ENCODE measurements at regions not wholly inside any gene's neighbourhood (a gene's known extent, or its start where the extent isn't known, plus 50 kb on each side); places are given as distances from the start of the nearest gene placed in this dataset.

- no peak for TF ChIP-seq CTCF (IDR thresholded peaks at IDR 0.05; ENCODE audit: control extremely low read depth, extremely low read depth, low read depth, missing control alignments)
- DNase-seq (ENCODE audit: extremely low spot score), result no peak
- ChIA-PET POLR2A (no interaction called here), CTCF (no interaction called here)
These were observed 516.3 kb downstream of the SOX5 start for GRCh38 chr12:23433121-23433520.

- CTCF ChIA-PET, result no interaction called here
- POLR2A ChIA-PET, result no interaction called here
- TF ChIP-seq CTCF (IDR thresholded peaks at IDR 0.05; ENCODE audit: control extremely low read depth, extremely low read depth, low read depth, missing control alignments), result no peak
- no peak for DNase-seq (ENCODE audit: extremely low spot score)
These were observed 515.3 kb downstream of the SOX5 start for GRCh38 chr12:23434154-23434553.

GRCh38 chr12:23446746-23447145 is 502.7 kb downstream of the SOX5 start:
- ChIA-PET POLR2A (no interaction called here), CTCF (no interaction called here)
- DNase-seq (ENCODE audit: extremely low spot score), result no peak
- no peak for TF ChIP-seq CTCF (IDR thresholded peaks at IDR 0.05; ENCODE audit: control extremely low read depth, extremely low read depth, low read depth, missing control alignments)

GRCh38 chr12:23450810-23451209 is 498.7 kb downstream of the SOX5 start:
- DNase-seq (ENCODE audit: extremely low spot score), result no peak
- ChIA-PET POLR2A (no interaction called here), CTCF (interaction anchor here (1.4 kb wide), 1 partner anchor 52 kb away, joined by 3 read pairs; no protein-coding TSS in a partner anchor)
- no peak for TF ChIP-seq CTCF (IDR thresholded peaks at IDR 0.05; ENCODE audit: control extremely low read depth, extremely low read depth, low read depth, missing control alignments)

GRCh38 chr12:23455283-23455682 is 494.2 kb downstream of the SOX5 start:
- no peak for DNase-seq (ENCODE audit: extremely low spot score)
- POLR2A ChIA-PET, result no interaction called here
- no peak for TF ChIP-seq CTCF (IDR thresholded peaks at IDR 0.05; ENCODE audit: control extremely low read depth, extremely low read depth, low read depth, missing control alignments)
- CTCF ChIA-PET, result no interaction called here

- ChIA-PET CTCF (interaction anchor here (1.3 kb wide), 1 partner anchor 9 kb away, joined by 3 read pairs; no protein-coding TSS in a partner anchor), POLR2A (no interaction called here)
- DNase-seq (ENCODE audit: extremely low spot score), result no peak
- TF ChIP-seq CTCF (IDR thresholded peaks at IDR 0.05; ENCODE audit: control extremely low read depth, extremely low read depth, low read depth, missing control alignments), result no peak
These were observed 490.8 kb downstream of the SOX5 start for GRCh38 chr12:23458640-23459039.

- no peak for DNase-seq (ENCODE audit: extremely low spot score)
- CTCF ChIA-PET, result no interaction called here
- POLR2A ChIA-PET, result no interaction called here
- TF ChIP-seq CTCF (IDR thresholded peaks at IDR 0.05; ENCODE audit: control extremely low read depth, extremely low read depth, low read depth, missing control alignments), result no peak
These were observed 486.9 kb downstream of the SOX5 start for GRCh38 chr12:23462546-23462945.

All from GM10248 (cell line).